Endothelial cell of umbilical vein (primary cell): ENCODE measurements at regions not wholly inside any gene's neighbourhood (a gene's known extent, or its start where the extent isn't known, plus 50 kb on each side); places are given as distances from the start of the nearest gene placed in this dataset.

ENCODE experiments used
- BruUV-seq: library from RNA; stranded (reverse); fragments of 400-500 nt; replicated peaks from 2 replicates; lab custom pipeline; 2021; lab: Mats Ljungman, UMichigan
- CTCF ChIA-PET: fragments of 300-600, 350-600 bp; sonication (Branson Sonifier 250); formaldehyde crosslinking; loops from one replicate; lab custom pipeline; 2021; ENCODE audit warnings: antibody characterized with exemption, inconsistent platforms; lab: Charles Lee
- POLR2A ChIA-PET: fragments of 300-600, 350-600 bp; sonication (Branson Sonifier 250); formaldehyde crosslinking; loops from one replicate; lab custom pipeline; 2021; ENCODE audit warnings: antibody characterized with exemption, inconsistent platforms; lab: Charles Lee
- DNase-seq: peaks from one replicate; pipeline ENCODE4 v3.0.0-alpha.2; 2011; ENCODE audit warnings: low read depth, low spot score
- FAIRE-seq: peaks from 2 replicates; lab custom pipeline; 2011; peaks lifted over from hg19 to GRCh38; lab: Jason Lieb, UNC
- H2AFZ ChIP-seq: 2 replicates; pipeline ENCODE4 v1.6.0; 2012; ENCODE audit warnings: low read depth, low read length, control low read depth, inconsistent platforms
- H3K27ac ChIP-seq: 2 replicates; pipeline ENCODE4 v1.5.1; 2011; ENCODE audit warnings: low read depth, mild to moderate bottlenecking, control low read depth, low read length, moderate library complexity; ENCODE audit not compliant: insufficient read depth
- H3K27me3 ChIP-seq, 2 experiments: 2 replicates each; pipeline versions ENCODE4 v1.6.0 to v1.6.1; 2011; ENCODE audit warnings: low read length in 2 of 2, mixed read lengths in 1 of 2; ENCODE audit not compliant: control insufficient read depth in 2 of 2, insufficient read depth in 2 of 2
- H3K36me3 ChIP-seq, 2 experiments: 2 replicates in 1 of 2; 3 replicates in 1 of 2; pipeline ENCODE4 v1.5.1; 2011; ENCODE audit warnings: low read length in 2 of 2, mild to moderate bottlenecking in 1 of 2, moderate library complexity in 1 of 2; ENCODE audit not compliant: control insufficient read depth in 2 of 2, insufficient read depth in 2 of 2; ENCODE audit errors: extremely low read depth in 1 of 2
- H3K4me1 ChIP-seq: 3 replicates; pipeline ENCODE4 v1.5.1; 2011; ENCODE audit warnings: mild to moderate bottlenecking, low read length; ENCODE audit not compliant: control insufficient read depth, insufficient read depth; ENCODE audit errors: extremely low read depth
- H3K4me2 ChIP-seq: 2 replicates; pipeline ENCODE4 v1.6.1; 2011; ENCODE audit warnings: low read length, control low read depth, mixed read lengths; ENCODE audit not compliant: insufficient read depth
- H3K4me3 ChIP-seq, 3 experiments: fragments of 200-600 bp in 1 of 3; sonication (generic), shearing (Covaris generic) in 1 of 3; replicated peaks in 1 of 3; 2 replicates each; pipeline ENCODE4 v1.5.1; 2011 to 2016; ENCODE audit warnings: control low read depth in 3 of 3, low read length in 3 of 3, mild to moderate bottlenecking in 2 of 3, inconsistent platforms in 1 of 3, low read depth in 1 of 3, moderate library complexity in 1 of 3; ENCODE audit not compliant: insufficient read depth in 1 of 3
- H3K79me2 ChIP-seq: 2 replicates; pipeline ENCODE4 v1.6.0; 2012; ENCODE audit warnings: low read length, inconsistent platforms; ENCODE audit not compliant: control insufficient read depth, insufficient read depth
- H3K9ac ChIP-seq: replicated peaks from 2 replicates; pipeline ENCODE3; 2011; ENCODE audit warnings: low read length, control low read depth; ENCODE audit not compliant: insufficient read depth; ENCODE audit errors: extremely low read depth
- H3K9me1 ChIP-seq: replicated peaks from 3 replicates; pipeline ENCODE4 v1.6.0; 2011; ENCODE audit warnings: mild to moderate bottlenecking, low read length; ENCODE audit not compliant: control insufficient read depth, insufficient read depth; ENCODE audit errors: extremely low read depth
- H3K9me3 ChIP-seq: replicated peaks from 2 replicates; pipeline ENCODE4 v1.5.1; 2012; ENCODE audit warnings: low read length, inconsistent platforms; ENCODE audit not compliant: control insufficient read depth, insufficient read depth
- H4K20me1 ChIP-seq: replicated peaks from 2 replicates; pipeline ENCODE3; 2011; ENCODE audit warnings: mild to moderate bottlenecking, low read length; ENCODE audit not compliant: control insufficient read depth, insufficient read depth; ENCODE audit errors: extremely low read depth
- CTCF ChIP-seq, 2 donors: IDR thresholded peaks; 1 replicate in 1 of 2; 2 replicates in 1 of 2; pipeline ENCODE4 v1.5.1; 2011; ENCODE audit warnings: low read length in 2 of 2, mild to moderate bottlenecking in 2 of 2, moderate library complexity in 2 of 2, control low read depth in 1 of 2, inconsistent platforms in 1 of 2, low read depth in 1 of 2; ENCODE audit not compliant: insufficient read depth in 1 of 2; ENCODE audit errors: extremely low read depth in 1 of 2
- EZH2 ChIP-seq: IDR thresholded peaks from 2 replicates; pipeline ENCODE4 v1.6.1; 2012; ENCODE audit warnings: borderline replicate concordance, low read depth, mild to moderate bottlenecking, moderate library complexity, low read length, inconsistent platforms; ENCODE audit not compliant: severe bottlenecking
- FOS ChIP-seq: IDR thresholded peaks from 2 replicates; pipeline ENCODE4 v1.6.1; 2011; ENCODE audit warnings: mild to moderate bottlenecking, low read length, moderate library complexity, borderline replicate concordance; ENCODE audit not compliant: insufficient read depth
- GATA2 ChIP-seq: IDR thresholded peaks from 2 replicates; pipeline ENCODE4 v1.7.0; 2011; ENCODE audit warnings: low read depth, mild to moderate bottlenecking, moderate library complexity, mixed read lengths, low read length; ENCODE audit not compliant: insufficient read length, insufficient read depth
- JUN ChIP-seq: IDR thresholded peaks from 2 replicates; pipeline ENCODE4 v1.6.1; 2011; ENCODE audit warnings: borderline replicate concordance, low read depth; ENCODE audit not compliant: insufficient read length, insufficient read depth
- MYC ChIP-seq: IDR thresholded peaks from one replicate; pipeline ENCODE4 v1.6.1; 2011; ENCODE audit warnings: mild to moderate bottlenecking, low read depth, low read length
- POLR2A ChIP-seq: IDR thresholded peaks from 2 replicates; pipeline ENCODE4 v1.6.1; 2012; ENCODE audit warnings: low read depth, mild to moderate bottlenecking, control low read depth, low read length
- POLR2AphosphoS5 ChIP-seq: IDR thresholded peaks from 2 replicates; pipeline ENCODE4 v1.6.1; 2012; ENCODE audit warnings: low read depth, mild to moderate bottlenecking, control low read depth, low read length, moderate library complexity; ENCODE audit not compliant: insufficient read depth
- dilution Hi-C: fragments of 300-500 bp; cut with MboI; formaldehyde crosslinking; loops from one replicate; pipeline ENCODE4 v1.15.0; 2019; ENCODE audit warnings: low sequenced_read_pairs; ENCODE audit not compliant: extremely low pct_ligation_motif_present
- intact Hi-C: fragments of 100-400 bp; cut with micrococcal nuclease; formaldehyde crosslinking; loops from one replicate; pipeline ENCODE4 v1.10.0; 2022
- TF ChIP-seq, protein P1 (sequence below): IDR thresholded peaks from 2 replicates; pipeline ENCODE4 v1.6.1; 2011; ENCODE audit not compliant: insufficient read depth, insufficient read length

DNA sequence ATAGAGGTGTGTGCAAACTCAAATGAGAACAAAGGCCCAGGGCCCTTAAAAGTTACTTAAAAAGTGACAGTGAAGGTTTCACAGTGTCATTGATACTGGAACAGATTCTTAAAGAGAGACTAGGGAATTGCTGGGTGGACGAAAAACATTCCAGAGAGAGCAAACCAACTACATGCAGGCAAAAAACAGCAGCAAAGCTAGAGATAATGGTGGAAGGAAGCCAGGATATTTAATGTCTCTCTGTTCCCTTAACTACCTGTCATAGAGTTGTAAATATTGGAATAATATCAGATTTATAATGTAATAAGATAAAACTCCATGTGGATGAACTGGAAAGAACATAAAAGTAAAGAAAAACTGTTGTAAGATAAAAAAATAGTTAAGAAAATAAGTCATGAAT lies 508.6 kb downstream of the TAF11L14 start:
- no peak for TF ChIP-seq CTCF (IDR thresholded peaks at IDR 0.05; ENCODE audit: extremely low read depth in 1 of 2, insufficient read depth in 1 of 2, low read depth in 1 of 2, low read length in 2 of 2)
- TF ChIP-seq JUN, result no peak
- no peak for TF ChIP-seq EZH2
- no peak for TF ChIP-seq POLR2A
- no peak for TF ChIP-seq MYC
- TF ChIP-seq, protein P1, sequence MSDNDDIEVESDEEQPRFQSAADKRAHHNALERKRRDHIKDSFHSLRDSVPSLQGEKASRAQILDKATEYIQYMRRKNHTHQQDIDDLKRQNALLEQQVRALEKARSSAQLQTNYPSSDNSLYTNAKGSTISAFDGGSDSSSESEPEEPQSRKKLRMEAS, result no peak
- no peak for TF ChIP-seq POLR2AphosphoS5
- no peak for TF ChIP-seq FOS
- no peak for TF ChIP-seq GATA2
- Histone ChIP-seq H3K9ac (no peak overlapping the region), H3K9me3 (no peaks in the 10 kb centered on the region), H3K4me1 (no peaks in the 10 kb centered on the region), H3K36me3 (no peaks in the 10 kb centered on the region), H4K20me1 (no peaks in the 10 kb centered on the region), H3K4me2 (no peak overlapping the region), H3K27me3 (no peaks in the 10 kb centered on the region), H3K79me2 (no peaks in the 10 kb centered on the region), H3K27ac (no peak overlapping the region), H3K9me1 (no peaks in the 10 kb centered on the region), H3K4me3 (no peak overlapping the region), H2AFZ (no peak overlapping the region)
- ChIA-PET POLR2A (no interaction called here), CTCF (no interaction called here)
- no TSS peak for BruUV-seq
- DNase-seq (no peak), FAIRE-seq (no peak)
- intact Hi-C loops (no loop called here), dilution Hi-C loops (no loop called here)
